Colon (tissue), 2 donors: ENCODE measurements at regions not wholly inside any gene's neighbourhood (a gene's known extent, or its start where the extent isn't known, plus 50 kb on each side); places are given as distances from the start of the nearest gene placed in this dataset.

ENCODE experiments used
- FAIRE-seq: peaks from 2 replicates; lab custom pipeline; 2012; peaks lifted over from hg19 to GRCh38; lab: Jason Lieb, UNC
- donor health status: control.
- donor health status: control.

DNA sequence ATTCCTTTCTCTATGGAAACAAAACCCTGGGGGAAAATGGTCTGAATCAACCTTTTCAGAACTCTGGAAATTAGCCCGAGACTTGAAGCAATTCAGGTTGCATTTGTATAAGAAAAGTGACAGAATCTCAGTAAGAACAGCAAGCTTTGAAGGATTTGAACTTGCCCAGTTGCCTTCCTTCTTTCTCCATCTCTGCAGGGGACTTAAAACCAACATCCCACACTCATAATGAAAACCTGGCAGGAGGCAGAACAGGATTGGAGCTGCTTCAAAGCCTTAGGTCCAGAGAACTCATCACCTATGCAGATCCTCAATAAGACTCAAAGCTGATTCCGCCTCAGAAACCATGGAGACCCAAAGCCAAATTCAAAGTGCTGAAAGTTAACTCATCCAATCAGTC is 790.5 kb upstream of the ID2 start:
- no peak for FAIRE-seq

- FAIRE-seq: no peak
Observed at GRCh38 chr2:7895289-7895688, 786.6 kb upstream of the ID2 start.

- FAIRE-seq: no peak
Observed at GRCh38 chr2:7896940-7897487, 784.8 kb upstream of the ID2 start.

GRCh38 chr2:7899241-7899640 is 782.6 kb upstream of the ID2 start:
- FAIRE-seq: no peak

- no peak for FAIRE-seq
Observed at GRCh38 chr2:7899923-7900322, 781.9 kb upstream of the ID2 start.

DNA sequence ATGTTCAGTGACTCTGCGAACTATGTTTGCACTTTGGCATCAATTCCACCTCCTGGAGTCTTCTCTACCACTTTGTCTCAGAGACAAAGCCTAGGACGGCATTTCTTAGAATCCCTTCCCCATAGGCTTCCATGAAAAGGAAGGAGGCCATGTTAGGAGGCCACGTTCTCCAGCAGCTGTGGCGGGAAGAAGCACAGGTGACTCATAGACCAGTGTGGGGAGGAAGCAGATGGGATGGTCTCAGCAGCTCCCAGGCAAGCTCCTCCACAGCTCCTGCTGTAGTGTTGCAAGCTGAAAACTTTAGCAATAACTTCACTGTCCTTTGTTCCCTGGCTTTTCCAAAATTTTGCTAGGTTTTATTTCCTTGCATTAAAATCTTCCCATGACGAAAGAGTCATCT is 781.3 kb upstream of the ID2 start:
- FAIRE-seq: no peak

GRCh38 chr2:7902251-7902765 is 779.5 kb upstream of the ID2 start:
- no peak for FAIRE-seq

- FAIRE-seq: no peak
Observed at GRCh38 chr2:7904319-7904718, 777.5 kb upstream of the ID2 start.

DNA sequence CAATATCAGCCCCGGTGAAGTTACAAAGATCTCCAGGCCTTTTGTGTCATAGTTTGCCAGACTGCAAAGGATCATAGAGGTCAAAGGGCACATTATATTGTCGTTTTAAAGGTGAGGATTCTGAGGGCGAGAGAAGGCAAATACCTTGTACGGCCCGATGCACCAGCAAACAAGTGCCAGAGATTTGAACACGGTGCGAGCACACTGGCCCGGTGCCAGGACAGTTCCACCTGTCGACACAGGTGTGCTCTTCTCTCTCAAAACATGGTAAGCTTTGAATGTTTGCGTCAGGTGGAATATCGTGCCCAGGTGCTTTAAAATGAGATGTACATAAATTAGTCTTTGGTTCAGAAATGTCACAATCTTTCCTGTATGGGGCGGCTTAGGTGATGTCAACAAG is 776.1 kb upstream of the ID2 start:
- no peak for FAIRE-seq

- FAIRE-seq: no peak
Observed at GRCh38 chr2:7906431-7906830, 775.4 kb upstream of the ID2 start.

- no peak for FAIRE-seq
Observed at GRCh38 chr2:7907041-7907440, 774.8 kb upstream of the ID2 start.

GRCh38 chr2:7910752-7911151 is 771.1 kb upstream of the ID2 start:
- FAIRE-seq: no peak

GRCh38 chr2:7911196-7911595 is 770.7 kb upstream of the ID2 start:
- no peak for FAIRE-seq

- no peak for FAIRE-seq
Observed at GRCh38 chr2:7913974-7914373, 767.9 kb upstream of the ID2 start.

DNA sequence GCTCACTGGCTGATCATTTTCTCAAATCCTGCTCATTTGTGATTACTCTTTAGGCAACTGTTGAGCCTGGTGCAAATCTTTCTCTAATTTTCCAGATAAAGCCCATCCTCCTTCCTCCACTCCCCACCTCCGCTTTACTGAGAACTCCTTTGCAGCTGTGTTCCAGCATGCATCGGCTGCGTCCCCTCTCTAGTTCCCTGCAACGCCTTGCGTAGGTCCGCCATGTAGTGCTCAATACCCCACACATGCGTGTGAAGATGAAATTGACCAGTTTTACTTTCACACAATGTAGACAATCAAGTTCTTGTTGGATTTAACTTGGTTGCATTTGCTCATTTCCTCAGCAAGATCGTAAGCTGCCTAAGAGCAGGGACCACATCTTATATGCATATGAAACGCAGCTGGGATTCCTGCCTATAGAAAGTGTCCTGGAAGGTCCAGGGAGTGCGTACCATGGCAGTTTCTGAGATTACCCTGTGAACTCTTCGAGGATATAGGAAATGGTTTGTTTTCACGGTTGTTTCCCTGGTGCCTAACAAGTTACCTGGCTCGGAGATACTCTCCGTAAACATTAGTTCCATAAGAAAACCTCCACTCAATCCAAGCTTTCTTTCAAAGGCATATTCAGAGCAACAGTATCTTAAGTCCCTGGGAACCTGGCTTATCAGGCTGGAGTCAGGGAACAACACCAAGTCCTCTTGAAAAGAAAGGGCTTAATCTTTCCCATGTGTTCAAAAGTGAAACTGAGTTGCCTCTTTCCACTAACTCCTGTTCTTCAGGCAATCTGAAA is 766.4 kb upstream of the ID2 start:
- FAIRE-seq: no peak

- FAIRE-seq: no peak
Observed at GRCh38 chr2:7916670-7917069, 765.2 kb upstream of the ID2 start.

GRCh38 chr2:7919510-7919909 is 762.3 kb upstream of the ID2 start:
- no peak for FAIRE-seq

DNA sequence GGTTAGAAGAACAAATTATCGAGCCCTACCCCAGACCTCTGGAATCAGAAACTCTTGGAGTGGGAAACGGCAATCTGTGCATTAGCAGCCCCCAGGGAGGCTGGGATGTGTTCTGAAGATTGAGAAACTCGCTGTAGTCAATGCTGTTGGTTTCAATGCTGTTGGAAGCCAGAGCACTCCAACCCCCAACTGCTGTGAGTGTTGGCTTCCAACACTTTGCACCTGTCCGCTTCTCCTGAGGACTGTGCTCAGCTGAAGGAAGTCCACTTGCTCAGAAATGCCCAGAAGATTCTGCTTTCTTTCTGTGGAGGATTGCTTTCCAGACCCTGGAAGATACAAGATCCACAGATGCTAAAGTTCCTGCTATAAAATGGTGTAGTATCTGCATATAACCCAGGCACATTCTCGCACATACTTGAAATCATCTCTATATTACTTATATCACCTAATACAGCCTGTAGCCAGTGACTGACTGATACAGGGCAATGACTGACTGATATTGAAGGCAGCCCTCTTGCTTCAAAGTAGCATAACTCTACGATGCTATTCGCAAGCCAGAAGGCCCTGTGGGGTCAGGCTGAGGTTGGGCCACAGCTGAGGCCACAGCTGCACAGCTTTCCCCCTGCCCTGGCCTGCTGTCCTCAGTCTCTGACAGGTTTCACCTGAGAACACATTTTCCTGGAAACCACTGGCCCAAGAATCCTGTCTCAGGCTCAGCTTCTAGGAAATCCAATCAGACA is 757.7 kb upstream of the ID2 start:
- FAIRE-seq: no peak

- FAIRE-seq: no peak
Observed at GRCh38 chr2:7925506-7925905, 756.4 kb upstream of the ID2 start.

DNA sequence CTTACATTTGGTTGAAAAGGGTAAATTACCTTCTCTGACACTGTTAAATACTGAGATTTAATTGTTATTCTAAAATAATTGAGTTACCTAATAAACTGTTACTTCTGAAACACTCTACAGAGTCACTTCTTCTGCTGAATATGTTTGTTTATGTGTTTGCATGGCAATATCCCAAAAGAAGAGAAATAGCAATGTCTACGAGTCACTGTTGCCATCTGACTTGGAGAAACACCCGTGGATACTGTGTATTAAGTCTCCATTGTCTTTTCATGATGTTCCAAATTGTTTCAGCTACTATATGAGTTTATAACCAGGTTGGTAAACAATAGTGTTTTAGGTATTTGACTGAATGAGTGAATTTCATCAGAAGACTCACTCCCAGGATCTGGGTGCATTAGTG is 754.2 kb upstream of the ID2 start:
- FAIRE-seq: no peak

DNA sequence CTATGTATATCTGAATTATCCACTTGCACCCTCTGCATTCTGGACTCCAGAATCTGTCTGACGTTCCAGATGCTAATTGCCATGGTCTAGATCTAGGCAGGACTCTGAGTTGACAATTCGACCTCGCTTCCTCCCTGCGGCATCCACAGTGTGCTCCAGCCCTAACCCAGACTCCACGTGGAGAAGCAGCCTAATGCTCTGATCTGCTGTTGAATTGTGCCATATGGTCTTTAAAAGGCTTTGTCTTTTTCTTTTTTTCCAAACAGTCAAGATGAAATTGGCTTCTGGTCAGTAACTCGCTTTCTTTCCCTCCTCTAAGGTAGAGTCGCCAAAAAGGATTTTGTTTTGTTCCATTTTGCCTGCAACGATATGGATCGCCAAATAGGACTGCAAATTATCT is 752.6 kb upstream of the ID2 start:
- FAIRE-seq: no peak

- FAIRE-seq: no peak
Observed at GRCh38 chr2:7930800-7931635, 750.8 kb upstream of the ID2 start.
